Putamen (tissue), 1 donor: ENCODE measurements at regions not wholly inside any gene's neighbourhood (a gene's known extent, or its start where the extent isn't known, plus 50 kb on each side); places are given as distances from the start of the nearest gene placed in this dataset.
A peak's percentile ranks its signal among the peaks of the same experiment; 100 is the strongest.
"Not testable (repeated sequence)": the region's sequence is repeated elsewhere in the genome, so short reads cannot be mapped to it uniquely, and the experiment has no call there.

Experiments
- DNase-seq: peaks from one replicate; pipeline ENCODE4 v3.0.0-alpha.2; 2016; ENCODE audit warnings: low spot score

- peak; percentile 34 for DNase-seq
Observed at GRCh38 chr11:67768001-67768730, 93.7 kb upstream of the ALDH3B2 start.

GRCh38 chr11:67761211-67761610, 86.8 kb upstream of the ALDH3B2 start:
- not testable (repeated sequence) for DNase-seq

DNA sequence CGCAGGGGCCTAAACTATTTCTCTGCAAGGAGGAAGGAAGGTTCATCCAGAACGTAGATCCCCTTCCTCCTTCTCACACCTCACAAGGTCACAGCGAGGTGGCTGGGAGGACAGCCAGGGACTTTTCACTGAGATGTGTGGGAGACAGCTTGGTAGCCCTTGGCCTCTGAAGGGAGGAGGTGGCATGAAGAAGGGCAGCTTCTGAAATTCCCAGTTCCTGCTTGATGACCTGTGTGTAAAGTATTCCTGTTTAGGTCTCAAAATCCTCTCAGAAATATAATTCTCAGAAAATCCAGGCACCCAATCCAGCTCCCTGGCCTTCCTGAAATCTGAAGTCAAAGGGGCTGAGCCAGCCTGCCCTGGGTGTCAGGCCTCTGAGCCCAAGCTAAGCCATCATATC, 84.9 kb upstream of the ALDH3B2 start:
- not testable (repeated sequence) for DNase-seq

GRCh38 chr11:67758467-67758866, 84.0 kb upstream of the ALDH3B2 start:
- not testable (repeated sequence) for DNase-seq

- not testable (repeated sequence) for DNase-seq
Observed at GRCh38 chr11:67758009-67758408, 83.6 kb upstream of the ALDH3B2 start.

DNA sequence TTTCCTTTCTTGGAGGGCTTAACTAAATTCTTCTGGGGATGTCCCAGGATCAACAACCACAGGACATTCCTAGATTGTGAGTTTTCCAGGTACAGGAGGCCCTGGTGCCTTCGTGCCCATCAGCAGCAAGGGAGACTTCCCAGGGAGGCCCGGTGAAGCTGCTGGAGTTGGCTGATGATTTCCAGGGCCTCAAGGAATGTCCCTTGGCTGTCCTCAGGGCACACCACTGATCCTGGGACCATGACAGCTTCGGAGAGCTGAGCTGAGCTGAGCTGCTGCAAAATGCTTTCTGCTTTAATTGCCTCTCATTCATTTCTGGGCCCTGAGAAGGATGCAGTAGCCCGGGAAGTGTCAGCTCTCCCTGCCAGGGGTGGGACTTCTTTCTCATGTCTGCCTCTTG, 79.4 kb upstream of the ALDH3B2 start:
- DNase-seq: not testable (repeated sequence)

- no peak for DNase-seq
Observed at GRCh38 chr11:67745181-67745726, 70.8 kb upstream of the ALDH3B2 start.

- not testable (repeated sequence) for DNase-seq
Observed at GRCh38 chr11:67744231-67744630, 69.8 kb upstream of the ALDH3B2 start.

DNA sequence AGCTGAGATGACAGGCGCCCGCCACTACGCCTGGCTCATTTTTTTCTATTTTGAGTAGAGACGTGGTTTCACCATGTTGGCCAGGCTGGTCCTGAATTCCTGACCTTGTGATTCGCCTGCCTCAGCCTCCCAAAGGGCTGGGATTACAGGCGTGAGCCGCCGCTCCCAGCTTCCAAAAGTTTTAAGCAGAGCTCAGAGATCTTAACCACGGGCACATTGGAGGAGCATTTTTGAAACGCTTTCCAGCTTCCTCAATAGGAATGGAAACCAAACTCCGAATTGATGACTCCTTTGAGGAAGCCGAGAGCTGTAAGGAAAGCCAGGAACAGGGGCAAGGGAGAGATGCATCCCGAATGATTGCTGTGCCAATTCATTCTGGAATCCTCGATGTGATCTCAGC, 63.8 kb upstream of the ALDH3B2 start:
- DNase-seq: not testable (repeated sequence)

- peak; percentile 12 for DNase-seq
Observed at GRCh38 chr11:67737562-67738080, 63.2 kb upstream of the ALDH3B2 start.

GRCh38 chr11:67732045-67732787, 57.8 kb upstream of the ALDH3B2 start:
- DNase-seq: peak; percentile 13

DNA sequence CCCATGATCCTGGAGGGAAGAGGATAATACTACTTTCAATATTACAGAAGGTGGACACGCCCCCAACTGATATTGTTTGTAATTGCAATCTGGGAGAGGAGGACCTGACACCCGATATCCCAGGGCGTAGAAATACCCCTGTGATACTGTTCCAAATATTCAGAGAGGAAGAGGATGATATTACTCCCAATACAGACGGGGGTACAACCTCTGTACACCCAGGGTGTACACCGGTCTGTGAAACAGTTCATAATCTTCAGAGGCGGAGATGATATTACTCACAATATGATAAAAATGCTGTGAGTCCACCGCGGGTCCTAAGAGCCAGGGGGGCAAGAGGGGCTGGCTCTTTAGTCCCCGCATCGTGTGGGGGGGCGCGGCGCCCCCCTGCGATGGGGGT, 57.2 kb upstream of the ALDH3B2 start:
- DNase-seq: no peak

GRCh38 chr11:67728163-67728571, 53.7 kb upstream of the ALDH3B2 start:
- not testable (repeated sequence) for DNase-seq

- DNase-seq: not testable (repeated sequence)
Observed at GRCh38 chr11:67727066-67728040, 52.9 kb upstream of the ALDH3B2 start.
